SK-N-SH (cell line): ENCODE measurements at regions not wholly inside any gene's neighbourhood (a gene's known extent, or its start where the extent isn't known, plus 50 kb on each side); places are given as distances from the start of the nearest gene placed in this dataset.

Source experiments
- CTCF ChIA-PET: fragments of 300-600, 350-600 bp; formaldehyde crosslinking; extraction: SDS; loops from one replicate; lab custom pipeline; 2021; lab: Yijun Ruan, JAX
- POLR2A ChIA-PET: fragments of 350-600 bp; sonication (Branson Sonifier 250); formaldehyde crosslinking; extraction: SDS; loops from one replicate; lab custom pipeline; 2020; ENCODE audit warnings: antibody characterized with exemption, inconsistent platforms; lab: Yijun Ruan, JAX
- DNase-seq: peaks from one replicate; pipeline ENCODE4 v3.0.0; 2012
- H2AFZ ChIP-seq: fragments of 200-600 bp; sonication (generic); 2 replicates; pipeline ENCODE4 v1.8.1; 2016; ENCODE audit warnings: antibody characterized with exemption, mild to moderate bottlenecking, low read depth
- H3F3A ChIP-seq: fragments of 200-600 bp; sonication (generic); replicated peaks from 2 replicates; pipeline ENCODE3; 2016; ENCODE audit warnings: antibody characterized with exemption, mild to moderate bottlenecking; ENCODE audit not compliant: insufficient read depth
- H3K27ac ChIP-seq, 2 experiments: fragments of 200-500 bp in 1 of 2; fragments of 200-600 bp in 1 of 2; sonication (Bioruptor generic) in 1 of 2; sonication (generic), shearing (Covaris generic) in 1 of 2; 2 replicates each; pipeline versions ENCODE4 v1.5.1 to v1.6.1; 2014 to 2016; ENCODE audit warnings: low read depth in 2 of 2, inconsistent platforms in 1 of 2, low read length in 1 of 2, mild to moderate bottlenecking in 1 of 2, mixed read lengths in 1 of 2
- H3K27me3 ChIP-seq: fragments of 200-600 bp; sonication (generic), shearing (Covaris generic); 2 replicates; pipeline ENCODE4 v1.6.1; 2016; ENCODE audit warnings: mixed run types; ENCODE audit not compliant: insufficient read depth
- H3K36me3 ChIP-seq, 2 experiments: fragments of 200-500 bp in 1 of 2; fragments of 200-600 bp in 1 of 2; sonication (Bioruptor generic) in 1 of 2; sonication (generic) in 1 of 2; replicated peaks in 1 of 2; 2 replicates each; pipeline versions ENCODE3 to v1.5.1; 2014 to 2016; ENCODE audit warnings: low read length in 1 of 2, mild to moderate bottlenecking in 1 of 2; ENCODE audit not compliant: insufficient read depth in 2 of 2, control insufficient read depth in 1 of 2
- H3K4me1 ChIP-seq, 2 experiments: fragments of 200-500 bp in 1 of 2; fragments of 200-600 bp in 1 of 2; sonication (Bioruptor generic) in 1 of 2; sonication (generic), shearing (Covaris generic) in 1 of 2; 2 replicates each; pipeline versions ENCODE4 v1.5.1 to v1.6.1; 2014 to 2016; ENCODE audit warnings: low read depth in 1 of 2, low read length in 1 of 2, mixed run types in 1 of 2; ENCODE audit not compliant: insufficient read depth in 2 of 2, control insufficient read depth in 1 of 2
- H3K4me2 ChIP-seq: fragments of 200-600 bp; sonication (generic), shearing (Covaris generic); 2 replicates; pipeline ENCODE4 v1.6.1; 2017; ENCODE audit warnings: mixed run types
- H3K4me3 ChIP-seq, 2 experiments: fragments of 200-500 bp in 1 of 2; fragments of 200-600 bp in 1 of 2; sonication (Bioruptor generic) in 1 of 2; sonication (generic), shearing (Covaris generic) in 1 of 2; 2 replicates each; pipeline versions ENCODE4 v1.5.1 to v1.8.1; 2014 to 2016; ENCODE audit warnings: low read depth in 2 of 2, inconsistent platforms in 1 of 2, low read length in 1 of 2, mild to moderate bottlenecking in 1 of 2, mixed read lengths in 1 of 2, moderate library complexity in 1 of 2
- H3K79me2 ChIP-seq: fragments of 200-600 bp; sonication (generic); 2 replicates; pipeline ENCODE4 v1.8.1; 2017; ENCODE audit warnings: mild to moderate bottlenecking; ENCODE audit not compliant: insufficient read depth
- H3K9ac ChIP-seq: fragments of 200-600 bp; sonication (generic); 2 replicates; pipeline ENCODE4 v1.6.1; 2017; ENCODE audit warnings: mixed run types
- H3K9me2 ChIP-seq: fragments of 200-600 bp; sonication (generic); 2 replicates; pipeline ENCODE4 v1.6.1; 2017; ENCODE audit warnings: mixed run types
- H3K9me3 ChIP-seq: fragments of 200-600 bp; sonication (generic); 2 replicates; pipeline ENCODE4 v1.6.1; 2017; ENCODE audit warnings: mixed run types, mild to moderate bottlenecking, moderate library complexity
- H4K20me1 ChIP-seq: fragments of 200-600 bp; sonication (generic); 2 replicates; pipeline ENCODE4 v1.6.1; 2017; ENCODE audit warnings: mild to moderate bottlenecking, mixed run types; ENCODE audit not compliant: insufficient read depth
- CHD2 ChIP-seq: fragments of 150-350 bp; IDR thresholded peaks from 2 replicates; pipeline ENCODE4 v1.6.1; 2018; ENCODE audit warnings: low read length; ENCODE audit not compliant: partially characterized antibody
- EZH2phosphoT487 ChIP-seq: fragments of 200-600 bp; sonication (generic); IDR thresholded peaks from 2 replicates; pipeline ENCODE4 v1.6.1; 2017; ENCODE audit warnings: low read depth, mixed run types, mild to moderate bottlenecking, antibody characterized with exemption, moderate library complexity, borderline replicate concordance
- FOSL2 ChIP-seq: IDR thresholded peaks from 2 replicates; pipeline ENCODE4 v1.4.0; 2012; ENCODE audit warnings: low read depth, mild to moderate bottlenecking, moderate library complexity, borderline replicate concordance
- GABPA ChIP-seq: IDR thresholded peaks from 2 replicates; pipeline ENCODE4 v1.4.0; 2012; ENCODE audit warnings: low read depth, mild to moderate bottlenecking
- GATA2 ChIP-seq: sonication (generic); formaldehyde crosslinking; IDR thresholded peaks from 2 replicates; pipeline ENCODE4 v1.5.0; 2020; ENCODE audit warnings: mild to moderate bottlenecking, missing genetic modification reagents
- JUND ChIP-seq: IDR thresholded peaks from 2 replicates; pipeline ENCODE4 v1.4.0; 2012
- MEF2A ChIP-seq: IDR thresholded peaks from 2 replicates; pipeline ENCODE4 v1.4.0; 2012; ENCODE audit warnings: low read depth, borderline replicate concordance
- NRF1 ChIP-seq: IDR thresholded peaks from 2 replicates; pipeline ENCODE4 v1.6.1; 2012; ENCODE audit warnings: low read depth, mild to moderate bottlenecking, low read length
- RXRA ChIP-seq: IDR thresholded peaks from 2 replicates; pipeline ENCODE4 v1.4.0; 2012; ENCODE audit warnings: low read depth, mild to moderate bottlenecking, borderline replicate concordance
- SIN3A ChIP-seq: IDR thresholded peaks from 2 replicates; pipeline ENCODE4 v1.6.1; 2012; ENCODE audit warnings: low read depth, mild to moderate bottlenecking, low read length, moderate library complexity, borderline replicate concordance
- TAF1 ChIP-seq: IDR thresholded peaks from 2 replicates; pipeline ENCODE4 v1.6.1; 2012; ENCODE audit warnings: low read depth, mild to moderate bottlenecking, low read length, moderate library complexity, borderline replicate concordance
- TCF12 ChIP-seq: IDR thresholded peaks from 2 replicates; pipeline ENCODE4 v1.4.0; 2012
- WGBS: methylation state at CpG from one replicate; pipeline ENCODE4 v1.1.6; 2017; ENCODE audit warnings: low lambda C conversion rate; 5-methylcytosine and 5-hydroxymethylcytosine counted together
- TF ChIP-seq, protein P1 (sequence below): IDR thresholded peaks from 2 replicates; pipeline ENCODE4 v1.6.1; 2012; ENCODE audit warnings: mild to moderate bottlenecking, low read depth, low read length, moderate library complexity
- TF ChIP-seq, protein P2 (sequence below): fragments of 150-350 bp; IDR thresholded peaks from 2 replicates; pipeline ENCODE4 v1.6.1; 2017; ENCODE audit warnings: antibody characterized with exemption, low read length, low read depth, borderline replicate concordance
- TF ChIP-seq, protein P3 (sequence below): fragments of 200-600 bp; sonication (generic); IDR thresholded peaks from 2 replicates; pipeline ENCODE4 v1.6.1; 2017; ENCODE audit warnings: antibody characterized with exemption, mild to moderate bottlenecking, moderate library complexity

DNA sequence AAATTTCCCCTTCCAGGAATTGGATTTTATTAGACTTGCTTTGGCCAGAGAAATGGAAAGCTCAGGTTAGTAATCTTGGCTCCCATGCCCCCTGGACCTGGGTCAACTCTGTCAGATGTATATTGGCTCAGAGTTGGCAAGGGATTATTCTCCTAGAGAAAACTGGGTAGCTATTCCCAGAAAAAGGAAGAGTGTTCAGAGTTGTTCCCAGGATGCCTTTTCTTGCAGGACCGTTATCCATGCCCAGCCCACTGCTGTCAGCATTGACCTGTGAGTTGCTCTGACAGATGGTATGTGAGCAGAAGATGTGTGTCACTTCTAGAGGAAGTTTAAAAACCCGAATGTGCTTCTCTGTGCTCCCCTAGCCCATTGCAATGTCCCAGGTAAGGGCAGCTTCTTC lies 509.9 kb upstream of the ZFP42 start:
- Histone ChIP-seq H3K36me3 (no peaks in the 10 kb centered on the region), H3K27ac (no peak overlapping the region), H3K27me3 (no peaks in the 10 kb centered on the region), H3F3A (no peaks in the 10 kb centered on the region), H3K9me3 (no peaks in the 10 kb centered on the region), H3K4me2 (no peak overlapping the region), H3K9ac (no peak overlapping the region), H3K4me1 (peaks cover 0 to under 1% of the 10 kb centered on the region in 2 experiments; a peak in 1 of 4 replicates), H3K4me3 (no peak overlapping the region), H4K20me1 (no peaks in the 10 kb centered on the region), H2AFZ (no peak overlapping the region), H3K9me2 (no peaks in the 10 kb centered on the region), H3K79me2 (no peaks in the 10 kb centered on the region)
- no peak for DNase-seq
- 20% methylated on average over 1 of the region's 2 CpGs for WGBS
- TF ChIP-seq GABPA (no peak), JUND (no peak), NRF1 (no peak), FOSL2 (no peak), TCF12 (no peak), EZH2phosphoT487 (no peak), RXRA (no peak), GATA2 (CRISPR knock-in tag) (no peak), TAF1 (no peak), MEF2A (no peak), SIN3A (no peak), CHD2 (no peak)
- TF ChIP-seq, protein P1, sequence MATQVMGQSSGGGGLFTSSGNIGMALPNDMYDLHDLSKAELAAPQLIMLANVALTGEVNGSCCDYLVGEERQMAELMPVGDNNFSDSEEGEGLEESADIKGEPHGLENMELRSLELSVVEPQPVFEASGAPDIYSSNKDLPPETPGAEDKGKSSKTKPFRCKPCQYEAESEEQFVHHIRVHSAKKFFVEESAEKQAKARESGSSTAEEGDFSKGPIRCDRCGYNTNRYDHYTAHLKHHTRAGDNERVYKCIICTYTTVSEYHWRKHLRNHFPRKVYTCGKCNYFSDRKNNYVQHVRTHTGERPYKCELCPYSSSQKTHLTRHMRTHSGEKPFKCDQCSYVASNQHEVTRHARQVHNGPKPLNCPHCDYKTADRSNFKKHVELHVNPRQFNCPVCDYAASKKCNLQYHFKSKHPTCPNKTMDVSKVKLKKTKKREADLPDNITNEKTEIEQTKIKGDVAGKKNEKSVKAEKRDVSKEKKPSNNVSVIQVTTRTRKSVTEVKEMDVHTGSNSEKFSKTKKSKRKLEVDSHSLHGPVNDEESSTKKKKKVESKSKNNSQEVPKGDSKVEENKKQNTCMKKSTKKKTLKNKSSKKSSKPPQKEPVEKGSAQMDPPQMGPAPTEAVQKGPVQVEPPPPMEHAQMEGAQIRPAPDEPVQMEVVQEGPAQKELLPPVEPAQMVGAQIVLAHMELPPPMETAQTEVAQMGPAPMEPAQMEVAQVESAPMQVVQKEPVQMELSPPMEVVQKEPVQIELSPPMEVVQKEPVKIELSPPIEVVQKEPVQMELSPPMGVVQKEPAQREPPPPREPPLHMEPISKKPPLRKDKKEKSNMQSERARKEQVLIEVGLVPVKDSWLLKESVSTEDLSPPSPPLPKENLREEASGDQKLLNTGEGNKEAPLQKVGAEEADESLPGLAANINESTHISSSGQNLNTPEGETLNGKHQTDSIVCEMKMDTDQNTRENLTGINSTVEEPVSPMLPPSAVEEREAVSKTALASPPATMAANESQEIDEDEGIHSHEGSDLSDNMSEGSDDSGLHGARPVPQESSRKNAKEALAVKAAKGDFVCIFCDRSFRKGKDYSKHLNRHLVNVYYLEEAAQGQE, result no peak
- TF ChIP-seq, protein P2, sequence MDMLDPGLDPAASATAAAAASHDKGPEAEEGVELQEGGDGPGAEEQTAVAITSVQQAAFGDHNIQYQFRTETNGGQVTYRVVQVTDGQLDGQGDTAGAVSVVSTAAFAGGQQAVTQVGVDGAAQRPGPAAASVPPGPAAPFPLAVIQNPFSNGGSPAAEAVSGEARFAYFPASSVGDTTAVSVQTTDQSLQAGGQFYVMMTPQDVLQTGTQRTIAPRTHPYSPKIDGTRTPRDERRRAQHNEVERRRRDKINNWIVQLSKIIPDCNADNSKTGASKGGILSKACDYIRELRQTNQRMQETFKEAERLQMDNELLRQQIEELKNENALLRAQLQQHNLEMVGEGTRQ, result no peak
- TF ChIP-seq, protein P3, sequence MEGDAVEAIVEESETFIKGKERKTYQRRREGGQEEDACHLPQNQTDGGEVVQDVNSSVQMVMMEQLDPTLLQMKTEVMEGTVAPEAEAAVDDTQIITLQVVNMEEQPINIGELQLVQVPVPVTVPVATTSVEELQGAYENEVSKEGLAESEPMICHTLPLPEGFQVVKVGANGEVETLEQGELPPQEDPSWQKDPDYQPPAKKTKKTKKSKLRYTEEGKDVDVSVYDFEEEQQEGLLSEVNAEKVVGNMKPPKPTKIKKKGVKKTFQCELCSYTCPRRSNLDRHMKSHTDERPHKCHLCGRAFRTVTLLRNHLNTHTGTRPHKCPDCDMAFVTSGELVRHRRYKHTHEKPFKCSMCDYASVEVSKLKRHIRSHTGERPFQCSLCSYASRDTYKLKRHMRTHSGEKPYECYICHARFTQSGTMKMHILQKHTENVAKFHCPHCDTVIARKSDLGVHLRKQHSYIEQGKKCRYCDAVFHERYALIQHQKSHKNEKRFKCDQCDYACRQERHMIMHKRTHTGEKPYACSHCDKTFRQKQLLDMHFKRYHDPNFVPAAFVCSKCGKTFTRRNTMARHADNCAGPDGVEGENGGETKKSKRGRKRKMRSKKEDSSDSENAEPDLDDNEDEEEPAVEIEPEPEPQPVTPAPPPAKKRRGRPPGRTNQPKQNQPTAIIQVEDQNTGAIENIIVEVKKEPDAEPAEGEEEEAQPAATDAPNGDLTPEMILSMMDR, result no peak
- CTCF ChIA-PET, result no interaction called here
- POLR2A ChIA-PET, result no interaction called here
